ENCODE measurements at regions not wholly inside any gene's neighbourhood (a gene's known extent, or its start where the extent isn't known, plus 50 kb on each side); places are given as distances from the start of the nearest gene placed in this dataset.

DNA sequence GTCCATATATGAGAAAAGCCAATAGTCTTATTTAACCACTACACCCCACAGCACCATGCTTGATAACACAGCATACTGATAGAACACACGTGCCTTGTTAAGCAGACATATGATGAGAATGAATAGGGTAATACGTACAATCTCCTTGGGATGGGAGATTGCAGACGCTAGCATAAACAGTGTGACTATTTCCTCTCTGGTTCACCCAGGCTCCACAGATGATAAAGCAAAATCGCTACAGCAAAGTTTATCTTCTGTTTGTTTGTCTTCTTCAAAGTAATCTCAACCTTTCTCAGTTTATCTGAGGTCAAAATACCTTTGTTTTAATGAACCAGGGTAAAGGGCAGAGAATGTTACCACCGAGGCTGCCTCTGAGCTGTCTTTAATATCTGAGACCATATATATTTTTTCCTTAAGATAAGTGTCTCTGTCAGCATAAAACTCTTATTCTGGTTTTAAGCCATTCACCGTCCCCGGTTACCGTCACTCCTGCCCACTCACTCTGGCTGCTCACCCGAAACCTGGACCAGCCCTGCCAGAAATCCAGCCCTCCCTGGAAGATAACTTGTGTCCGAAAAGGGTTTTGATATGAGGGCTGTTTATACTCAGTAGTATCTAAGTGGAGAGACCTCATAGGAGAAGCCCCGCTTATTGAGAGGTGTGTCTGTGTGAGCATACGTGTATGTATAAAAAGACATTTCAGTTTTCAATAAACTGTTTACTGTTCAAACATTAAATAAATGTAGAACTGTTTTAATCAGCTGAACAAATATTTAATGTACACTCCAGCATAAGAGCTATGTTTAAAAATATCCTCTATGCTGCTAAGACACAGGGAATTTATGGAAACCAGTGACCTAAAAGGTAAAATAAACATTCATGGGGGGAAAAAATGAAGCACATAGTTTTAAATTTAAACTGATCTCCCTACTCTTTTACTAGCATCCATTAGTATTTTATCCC, 465.4 kb downstream of the RASEF start:
- FAIRE-seq, result no peak
- TF ChIP-seq, protein P1, sequence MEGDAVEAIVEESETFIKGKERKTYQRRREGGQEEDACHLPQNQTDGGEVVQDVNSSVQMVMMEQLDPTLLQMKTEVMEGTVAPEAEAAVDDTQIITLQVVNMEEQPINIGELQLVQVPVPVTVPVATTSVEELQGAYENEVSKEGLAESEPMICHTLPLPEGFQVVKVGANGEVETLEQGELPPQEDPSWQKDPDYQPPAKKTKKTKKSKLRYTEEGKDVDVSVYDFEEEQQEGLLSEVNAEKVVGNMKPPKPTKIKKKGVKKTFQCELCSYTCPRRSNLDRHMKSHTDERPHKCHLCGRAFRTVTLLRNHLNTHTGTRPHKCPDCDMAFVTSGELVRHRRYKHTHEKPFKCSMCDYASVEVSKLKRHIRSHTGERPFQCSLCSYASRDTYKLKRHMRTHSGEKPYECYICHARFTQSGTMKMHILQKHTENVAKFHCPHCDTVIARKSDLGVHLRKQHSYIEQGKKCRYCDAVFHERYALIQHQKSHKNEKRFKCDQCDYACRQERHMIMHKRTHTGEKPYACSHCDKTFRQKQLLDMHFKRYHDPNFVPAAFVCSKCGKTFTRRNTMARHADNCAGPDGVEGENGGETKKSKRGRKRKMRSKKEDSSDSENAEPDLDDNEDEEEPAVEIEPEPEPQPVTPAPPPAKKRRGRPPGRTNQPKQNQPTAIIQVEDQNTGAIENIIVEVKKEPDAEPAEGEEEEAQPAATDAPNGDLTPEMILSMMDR (IDR thresholded peaks at IDR 0.05; ENCODE audit: insufficient read depth, missing control alignments), result no peak

DNA sequence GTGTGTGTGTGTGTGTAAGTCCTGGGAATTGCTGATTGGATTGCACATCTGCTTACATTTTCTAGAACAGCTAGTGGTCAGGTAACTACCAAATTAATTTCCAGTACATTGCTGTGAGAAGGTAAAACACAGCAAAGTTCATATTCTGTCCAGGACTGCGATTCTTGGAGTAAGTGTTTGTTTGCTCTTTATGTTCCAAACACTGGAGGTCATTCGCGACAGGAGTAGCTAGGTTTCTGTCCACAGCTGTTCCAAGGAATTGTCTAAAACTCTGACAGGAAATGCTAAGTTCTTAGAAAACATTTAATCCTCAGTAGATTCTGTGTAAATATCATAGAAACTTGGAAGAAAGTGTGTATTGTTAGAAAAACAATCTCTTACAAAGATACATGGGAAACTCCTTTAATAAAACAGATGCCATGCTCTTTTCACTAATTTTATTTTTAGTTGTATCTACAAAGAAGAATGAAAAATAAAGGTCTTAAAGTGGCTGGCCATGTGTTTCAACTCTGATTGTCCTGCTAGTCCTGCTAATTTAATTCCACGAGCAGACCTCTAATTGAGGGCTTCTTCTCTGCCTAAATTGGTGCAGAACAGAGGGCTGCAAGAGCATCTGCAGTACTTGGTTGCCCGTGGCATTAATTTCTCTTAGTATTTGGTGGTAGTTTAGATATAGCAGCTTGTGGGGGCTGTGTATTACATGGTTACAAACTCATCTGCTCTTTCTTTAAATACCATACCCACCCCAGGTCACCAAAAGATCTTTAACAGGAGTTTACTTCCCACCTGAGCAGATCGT, 464.5 kb downstream of the RASEF start:
- TF ChIP-seq, protein P1 (IDR thresholded peaks at IDR 0.05; ENCODE audit: insufficient read depth, missing control alignments), result no peak
- no peak for FAIRE-seq
- no peak for DNase-seq (ENCODE audit: insufficient read length, low spot score)

More for the DNA sequence above, 465.4 kb downstream of the RASEF start:
- DNase-seq (ENCODE audit: insufficient read length, low spot score), result no peak

DNA sequence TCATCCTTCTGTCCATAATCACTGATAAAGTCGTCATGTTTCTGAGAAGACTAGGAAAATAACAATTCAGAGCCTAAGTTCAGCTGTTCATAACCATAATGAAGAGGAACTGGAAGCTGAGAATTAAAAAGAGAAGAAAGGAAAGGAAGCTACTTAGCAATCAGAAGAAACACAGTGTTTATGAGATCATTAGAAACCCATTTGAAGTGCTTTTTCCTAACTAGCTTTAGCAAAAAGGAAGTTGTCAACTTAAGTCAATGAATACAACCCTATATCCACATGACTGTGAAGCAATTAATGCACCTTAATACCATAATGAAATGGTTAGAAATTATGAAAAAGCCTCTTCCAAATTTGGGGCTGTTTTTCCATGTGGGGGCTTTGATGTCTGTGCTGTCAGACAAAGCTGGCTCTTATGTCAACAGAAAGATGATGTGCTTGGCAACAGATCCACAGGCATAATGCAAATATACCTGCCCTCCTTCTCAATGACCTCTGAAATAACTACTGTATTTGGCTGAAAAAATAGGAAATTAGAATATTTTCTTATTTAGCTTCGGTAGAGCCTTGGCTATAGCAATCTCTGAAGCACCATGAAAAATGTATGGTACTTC, 463.5 kb downstream of the RASEF start:
- no peak for FAIRE-seq
- TF ChIP-seq, protein P1 (IDR thresholded peaks at IDR 0.05; ENCODE audit: insufficient read depth, missing control alignments), result no peak
- DNase-seq (ENCODE audit: insufficient read length, low spot score), result no peak

DNA sequence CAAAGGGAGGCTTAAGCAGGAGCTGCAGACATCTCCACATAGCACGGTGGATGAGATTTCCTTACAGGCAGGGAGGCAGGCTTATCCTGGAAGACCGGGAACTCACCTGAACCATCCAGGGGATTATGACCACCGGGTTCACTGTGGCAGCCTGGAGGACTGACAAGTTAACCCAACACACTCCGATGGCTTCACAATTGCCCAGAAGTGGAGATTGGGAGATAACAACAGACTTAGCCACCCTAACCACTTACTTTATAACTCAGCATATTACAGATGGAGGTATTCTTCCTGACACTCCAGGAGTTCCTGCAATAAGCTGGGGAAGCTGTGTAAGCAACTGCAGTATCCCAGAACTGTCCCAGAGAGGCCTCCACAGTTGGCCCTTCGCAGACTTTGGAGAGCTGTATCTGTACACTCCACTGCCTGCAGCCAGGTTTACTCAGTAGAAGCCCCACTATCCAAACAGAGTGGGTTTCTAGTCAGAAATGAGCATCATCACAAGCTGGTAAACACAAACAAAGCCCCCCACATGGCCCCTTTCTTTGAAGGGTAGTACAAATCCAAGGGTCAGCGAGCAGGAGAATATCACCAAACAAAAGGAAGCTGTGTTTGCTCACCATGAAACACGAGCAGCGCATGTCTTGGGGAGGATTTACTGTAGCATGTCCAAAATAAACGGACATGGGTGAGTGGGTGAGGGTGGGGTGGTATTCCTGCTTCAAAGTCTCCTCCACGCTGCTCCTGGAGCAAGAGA, 462.2 kb downstream of the RASEF start:
- FAIRE-seq, result no peak

DNA sequence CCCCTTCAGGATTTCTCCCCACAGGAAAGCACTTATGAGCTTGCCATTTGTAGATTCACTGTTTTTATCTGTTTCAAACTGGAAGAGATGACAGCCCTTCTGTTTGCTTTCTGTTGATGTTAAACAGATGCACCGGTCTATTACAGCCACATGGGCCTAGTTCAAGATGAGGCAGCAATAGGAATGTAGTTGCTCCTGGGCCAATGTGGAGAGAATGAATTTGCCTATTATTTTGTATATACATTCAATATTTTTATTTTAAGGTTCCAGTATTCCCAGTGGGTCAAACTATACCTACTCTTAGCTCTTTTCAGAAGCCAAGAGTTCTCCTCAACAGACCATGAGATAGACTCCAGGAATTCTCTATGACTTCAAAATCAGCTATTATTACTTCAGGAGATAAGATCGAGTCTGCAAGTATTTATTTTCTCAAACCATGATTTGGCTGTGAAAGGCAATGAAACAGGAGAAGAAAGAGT, 461.6 kb downstream of the RASEF start:
- DNase-seq (ENCODE audit: insufficient read length, low spot score) (no peak), FAIRE-seq (no peak)
- TF ChIP-seq, protein P1 (IDR thresholded peaks at IDR 0.05; ENCODE audit: insufficient read depth, missing control alignments), result no peak

More for the DNA sequence above, 462.2 kb downstream of the RASEF start:
- DNase-seq (ENCODE audit: insufficient read length, low spot score), result no peak
- TF ChIP-seq, protein P1 (IDR thresholded peaks at IDR 0.05; ENCODE audit: insufficient read depth, missing control alignments), result no peak

DNA sequence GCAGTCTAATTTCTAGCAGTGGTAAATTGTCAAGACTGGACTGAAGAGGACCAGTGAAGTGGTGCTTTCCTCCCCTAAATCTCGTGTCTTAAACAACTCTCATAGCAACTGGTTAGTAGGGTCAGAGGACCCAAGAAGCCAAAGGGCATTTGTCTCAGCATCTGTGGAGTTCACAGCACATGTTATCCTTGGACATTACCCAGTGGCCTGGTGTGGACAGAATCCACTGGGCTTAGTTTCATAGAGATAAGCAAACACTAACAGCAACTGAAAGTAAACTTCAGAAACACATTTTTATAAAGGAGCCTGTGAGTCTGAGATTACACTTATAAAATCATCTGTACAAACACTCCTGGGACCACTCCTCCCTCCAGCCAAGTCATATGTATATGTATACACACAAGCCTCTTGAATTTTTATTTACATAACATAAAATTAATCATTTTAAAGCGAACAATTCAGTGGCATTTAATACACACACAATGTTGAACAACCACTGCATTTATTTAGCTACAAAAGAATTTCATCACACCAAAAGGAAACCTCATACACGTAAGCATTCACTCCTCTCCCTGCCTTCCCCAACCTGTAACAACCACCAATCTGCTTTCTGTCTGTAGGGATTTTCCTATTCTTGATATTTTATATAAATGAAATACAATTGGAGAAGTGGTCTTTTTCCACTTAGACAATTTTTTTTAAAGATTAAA, 457.8 kb downstream of the RASEF start:
- TF ChIP-seq, protein P1 (IDR thresholded peaks at IDR 0.05; ENCODE audit: insufficient read depth, missing control alignments), result no peak
- DNase-seq (ENCODE audit: insufficient read length, low spot score) (no peak), FAIRE-seq (no peak)

All from D721Med (cell line).